ENCODE measurements at regions not wholly inside any gene's neighbourhood (a gene's known extent, or its start where the extent isn't known, plus 50 kb on each side); places are given as distances from the start of the nearest gene placed in this dataset.

DNA sequence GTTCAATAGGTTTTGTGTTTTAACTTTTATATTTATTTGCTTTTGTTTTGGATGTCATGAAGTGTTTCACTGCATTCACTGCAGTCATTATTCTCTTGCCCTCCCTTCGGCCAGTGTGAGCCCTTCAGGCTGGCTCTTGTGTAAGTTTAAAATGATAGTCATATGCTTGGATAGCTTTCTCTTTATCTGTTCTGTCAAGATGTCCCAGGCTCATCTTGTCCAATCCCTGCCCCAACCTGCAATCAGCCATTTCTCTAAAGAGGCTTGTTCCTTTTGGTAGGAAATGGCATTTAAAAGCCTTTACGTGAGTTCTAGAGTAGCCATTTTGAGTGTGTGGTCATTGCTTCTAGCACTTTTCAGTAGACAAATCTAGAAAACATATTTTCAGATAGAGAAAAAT is 238.0 kb upstream of the SLC39A10 start:
- 95 to 98% methylated on average over 2 of the region's 2 CpGs for WGBS, 2 donors
- no peaks in the 10 kb centered on the region for H3K4me1 ChIP-seq
- no peaks in the 10 kb centered on the region for H3K9me3 ChIP-seq
- no peaks in the 10 kb centered on the region for H3K36me3 ChIP-seq
- no peaks in the 10 kb centered on the region for H3K27me3 ChIP-seq
- TF ChIP-seq CTCF (IDR thresholded peaks at IDR 0.05) (no peak), POLR2A (IDR thresholded peaks at IDR 0.05) (no peak)
- H3K27ac ChIP-seq, result no peak overlapping the region
- intact Hi-C loops (cut with DNase I), result no loop called here
- DNase-seq, result no peak
- no peak overlapping the region for H3K4me3 ChIP-seq (replicated peaks in 1 of 3)

DNA sequence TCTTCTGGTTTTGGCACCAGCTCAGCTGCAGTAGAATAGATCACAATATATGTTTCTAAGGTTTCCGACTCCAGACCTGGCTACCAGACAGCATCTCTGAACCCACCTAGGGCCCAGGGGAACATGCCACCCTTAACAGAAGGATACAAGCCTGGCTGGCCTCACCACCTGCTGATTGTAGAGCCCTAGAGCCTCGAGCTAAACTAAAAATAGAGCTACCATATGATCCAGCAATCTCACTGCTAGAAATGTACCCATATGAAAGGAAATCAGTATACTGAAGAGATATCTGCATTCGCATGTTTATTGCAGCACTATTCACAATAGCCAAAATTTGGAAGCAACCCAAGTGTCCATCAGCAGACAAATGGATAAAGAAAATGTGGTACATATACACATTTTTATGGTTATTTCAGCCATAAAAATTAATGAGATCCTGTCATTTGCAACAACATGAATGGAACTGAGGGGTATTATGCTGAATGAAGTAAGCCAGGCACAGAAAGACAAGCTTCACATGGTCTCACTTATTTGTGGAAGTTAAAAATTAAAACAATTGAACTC is 242.4 kb upstream of the SLC39A10 start:
- Histone ChIP-seq H3K27ac (no peak overlapping the region), H3K27me3 (no peaks in the 10 kb centered on the region), H3K4me3 (replicated peaks in 1 of 3) (no peak overlapping the region), H3K36me3 (no peaks in the 10 kb centered on the region), H3K4me1 (no peaks in the 10 kb centered on the region), H3K9me3 (no peaks in the 10 kb centered on the region)
- WGBS, 2 donors, result 74 to 79% methylated on average over 3 of the region's 3 CpGs
- DNase-seq, result no peak
- TF ChIP-seq CTCF (IDR thresholded peaks at IDR 0.05) (no peak), POLR2A (IDR thresholded peaks at IDR 0.05) (no peak)
- intact Hi-C loops (cut with DNase I), result no loop called here

GRCh38 chr2:195413944-195414343 is 243.1 kb upstream of the SLC39A10 start:
- no peaks in the 10 kb centered on the region for H3K9me3 ChIP-seq

DNA sequence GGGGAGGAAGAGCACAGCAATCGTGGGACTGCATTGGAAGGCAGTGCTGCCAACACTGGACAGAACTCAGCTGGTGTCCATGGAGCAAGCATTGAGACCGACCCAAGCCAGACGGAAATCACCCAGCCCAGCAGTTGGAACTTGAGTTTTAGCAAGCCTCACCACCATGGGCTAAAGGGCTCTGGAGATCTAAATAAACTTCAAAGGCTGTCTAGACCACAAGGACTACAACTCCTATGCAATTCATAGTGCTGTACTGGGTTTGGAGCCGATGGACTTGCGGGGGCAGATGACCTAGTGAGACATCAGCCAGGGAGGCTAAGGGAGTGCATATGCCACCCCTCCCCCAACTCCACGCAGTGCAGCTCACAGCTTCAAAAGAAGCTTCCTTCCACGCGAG is 243.6 kb upstream of the SLC39A10 start:
- intact Hi-C loops (cut with DNase I), result no loop called here
- TF ChIP-seq CTCF (IDR thresholded peaks at IDR 0.05), result no peak
- TF ChIP-seq POLR2A (IDR thresholded peaks at IDR 0.05), result no peak
- Histone ChIP-seq H3K4me3 (replicated peaks in 1 of 3) (no peak overlapping the region), H3K27ac (no peak overlapping the region), H3K9me3 (no peaks in the 10 kb centered on the region), H3K27me3 (no peaks in the 10 kb centered on the region), H3K36me3 (no peaks in the 10 kb centered on the region), H3K4me1 (no peaks in the 10 kb centered on the region)
- 78 to 89% methylated on average over 5 to 8 of the region's 8 CpGs for WGBS, 2 donors
- DNase-seq, result no peak

More at GRCh38 chr2:195413944-195414343, 243.1 kb upstream of the SLC39A10 start:
- Histone ChIP-seq H3K4me3 (replicated peaks in 1 of 3) (no peak overlapping the region), H3K4me1 (no peaks in the 10 kb centered on the region), H3K36me3 (no peaks in the 10 kb centered on the region), H3K27me3 (no peaks in the 10 kb centered on the region), H3K27ac (no peak overlapping the region)
- TF ChIP-seq CTCF (IDR thresholded peaks at IDR 0.05) (no peak), POLR2A (IDR thresholded peaks at IDR 0.05) (no peak)
- DNase-seq, result no peak
- intact Hi-C loops (cut with DNase I), result no loop called here
- 82 to 83% methylated on average over 2 of the region's 2 CpGs for WGBS, 2 donors

DNA sequence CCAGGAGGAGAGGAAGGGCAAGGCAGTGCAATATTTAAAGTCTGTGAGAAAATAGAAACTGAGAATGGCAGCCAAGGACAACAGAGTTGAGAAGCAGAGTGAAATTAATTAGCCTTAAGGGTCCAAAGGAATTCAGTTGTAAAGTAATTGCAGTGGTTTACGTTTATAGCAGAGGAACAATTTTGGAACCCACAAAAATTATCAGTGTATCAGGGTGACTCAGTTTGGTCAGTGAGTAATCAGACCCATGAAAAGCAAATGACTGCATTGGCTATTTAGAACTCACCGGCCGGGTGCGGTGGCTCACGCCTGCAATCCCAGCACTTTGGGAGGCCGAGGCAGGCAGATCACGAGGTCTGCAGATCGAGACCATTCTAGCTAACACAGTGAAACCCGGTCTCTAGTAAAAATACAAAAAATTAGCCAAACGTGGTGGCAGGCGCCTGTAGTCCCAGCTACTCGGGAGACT is 245.8 kb upstream of the SLC39A10 start:
- Histone ChIP-seq H3K27me3 (no peaks in the 10 kb centered on the region), H3K9me3 (no peaks in the 10 kb centered on the region), H3K4me1 (no peaks in the 10 kb centered on the region), H3K4me3 (replicated peaks in 1 of 3) (no peak overlapping the region), H3K36me3 (no peaks in the 10 kb centered on the region), H3K27ac (no peak overlapping the region)
- WGBS, 2 donors, result 86 to 93% methylated on average over 12 of the region's 12 CpGs
- intact Hi-C loops (cut with DNase I), result no loop called here
- no peak for DNase-seq
- TF ChIP-seq POLR2A (IDR thresholded peaks at IDR 0.05) (no peak), CTCF (IDR thresholded peaks at IDR 0.05) (no peak)
